T-cell (primary cell): ENCODE measurements at regions not wholly inside any gene's neighbourhood (a gene's known extent, or its start where the extent isn't known, plus 50 kb on each side); places are given as distances from the start of the nearest gene placed in this dataset.

ENCODE experiments used
- ATAC-seq, 4 experiments: fragments of 200-7000 bp in 3 of 4; fragments of 150-1000 bp in 1 of 4; cut with Tn5 transposase; replicated peaks in 1 of 4; 1 replicate in 3 of 4; 2 replicates in 1 of 4; pipeline ENCODE4 v1.10.0; 2021; ENCODE audit warnings: moderate library complexity in 3 of 4, mild to moderate bottlenecking in 2 of 4, moderate number of reproducible peaks in 1 of 4
- CTCF ChIA-PET, 2 donors: fragments of 300-600 bp; sonication (Branson Sonifier 250); formaldehyde crosslinking; loops; one replicate each; lab custom pipeline; 2022; ENCODE audit warnings: antibody characterized with exemption in 2 of 2; lab: Charles Lee
- POLR2A ChIA-PET, 2 donors: fragments of 300-600 bp; sonication (Branson Sonifier 250); formaldehyde crosslinking; loops; one replicate each; lab custom pipeline; 2022; ENCODE audit warnings: antibody characterized with exemption in 2 of 2; lab: Charles Lee
- DNase-seq, 35 experiments: peaks; one replicate each; pipeline versions ENCODE4 v3.0.0 to v3.0.0-alpha.2; 2013 to 2023
- H3K27ac ChIP-seq: one replicate; pipeline ENCODE4 v1.5.1; 2013; ENCODE audit warnings: low read length
- H3K27me3 ChIP-seq, 2 experiments: replicated peaks in 1 of 2; 1 replicate in 1 of 2; 2 replicates in 1 of 2; pipeline versions ENCODE4 v1.6.1 to v1.7.0; 2013; ENCODE audit warnings: low read length in 1 of 2, mixed read lengths in 1 of 2; ENCODE audit not compliant: control insufficient read depth in 2 of 2, insufficient read depth in 2 of 2; ENCODE audit errors: extremely low read depth in 1 of 2
- H3K36me3 ChIP-seq, 2 donors: 1 replicate in 1 of 2; 2 replicates in 1 of 2; pipeline versions ENCODE4 v1.6.1 to v1.7.0; 2013; ENCODE audit warnings: low read length in 1 of 2; ENCODE audit not compliant: control insufficient read depth in 2 of 2, insufficient read depth in 1 of 2; ENCODE audit errors: extremely low read depth in 1 of 2
- H3K4me1 ChIP-seq, 2 experiments: 1 replicate in 1 of 2; 2 replicates in 1 of 2; pipeline versions ENCODE4 v1.6.1 to v1.7.0; 2013; ENCODE audit warnings: low read length in 2 of 2, mixed read lengths in 1 of 2; ENCODE audit not compliant: insufficient read depth in 2 of 2, control insufficient read depth in 1 of 2; ENCODE audit errors: extremely low read depth in 1 of 2
- H3K4me3 ChIP-seq, 2 donors: 1 replicate in 1 of 2; 2 replicates in 1 of 2; pipeline versions ENCODE4 v1.5.1 to v1.7.0; 2013; ENCODE audit warnings: mild to moderate bottlenecking in 2 of 2, low read length in 1 of 2, moderate library complexity in 1 of 2; ENCODE audit not compliant: control insufficient read depth in 1 of 2; ENCODE audit errors: extremely low read depth in 1 of 2
- H3K9me3 ChIP-seq: 2 replicates; pipeline ENCODE4 v1.7.0; 2013
- H3K27ac Mint-ChIP-seq, 2 donors: one replicate each; pipeline ENCODE4 v1.8.0; 2020 to 2021; ENCODE audit warnings: mild to moderate bottlenecking in 2 of 2, mixed read lengths in 2 of 2
- H3K27me3 Mint-ChIP-seq, 2 donors: one replicate each; pipeline ENCODE4 v1.8.0; 2021 to 2022; ENCODE audit warnings: mixed read lengths in 2 of 2
- H3K36me3 Mint-ChIP-seq: one replicate; pipeline ENCODE4 v1.8.0; 2021; ENCODE audit warnings: mixed read lengths
- H3K4me1 Mint-ChIP-seq, 3 donors: one replicate each; pipeline ENCODE4 v1.8.0; 2020 to 2022; ENCODE audit warnings: mixed read lengths in 3 of 3, mild to moderate bottlenecking in 1 of 3
- H3K4me3 Mint-ChIP-seq, 3 donors: one replicate each; pipeline ENCODE4 v1.8.0; 2020 to 2022; ENCODE audit warnings: mild to moderate bottlenecking in 3 of 3, mixed read lengths in 3 of 3, moderate library complexity in 3 of 3
- H3K9me3 Mint-ChIP-seq, 3 donors: one replicate each; pipeline ENCODE4 v1.8.0; 2020 to 2022; ENCODE audit warnings: mixed read lengths in 3 of 3
- WGBS: methylation state at CpG from one replicate; pipeline ENCODE4 v1.1.5; 2013; ENCODE audit warnings: missing lambda C conversion rate; ENCODE audit not compliant: insufficient coverage; 5-methylcytosine and 5-hydroxymethylcytosine counted together

GRCh38 chr2:150076281-150076680 lies 411.2 kb downstream of the RND3 start:
- no peaks in the 10 kb centered on the region for H3K4me1 Mint-ChIP-seq
- H3K4me3 Mint-ChIP-seq = no peak overlapping the region
- WGBS = no CpG with 5 or more reads among the region's 1 CpG
- Histone ChIP-seq H3K36me3 (no peaks in the 10 kb centered on the region), H3K4me3 (no peak overlapping the region), H3K4me1 (no peaks in the 10 kb centered on the region), H3K27ac (no peak overlapping the region), H3K27me3 (no peaks in the 10 kb centered on the region), H3K9me3 (no peaks in the 10 kb centered on the region)
- ChIA-PET POLR2A (interaction anchor here in 1 of 2 donors (0.6 kb wide), 2 partner anchors 206 to 922 kb away, joined by 3 read pairs; no protein-coding TSS in a partner anchor), CTCF (no interaction called here)
- ATAC-seq (no peak), DNase-seq (no peak)
- H3K27me3 Mint-ChIP-seq = no peaks in the 10 kb centered on the region
- peaks cover 6 to 16% (median 9%) of the 10 kb centered on the region in 3 donors for H3K9me3 Mint-ChIP-seq
- no peak overlapping the region for H3K27ac Mint-ChIP-seq
- no peaks in the 10 kb centered on the region for H3K36me3 Mint-ChIP-seq

- Mint-ChIP-seq H3K36me3 (no peaks in the 10 kb centered on the region), H3K4me1 (no peaks in the 10 kb centered on the region), H3K27me3 (no peaks in the 10 kb centered on the region), H3K9me3 (peaks cover 4 to 14% (median 9%) of the 10 kb centered on the region in 3 donors), H3K27ac (no peak overlapping the region), H3K4me3 (no peak overlapping the region)
- H3K27me3 ChIP-seq = no peaks in the 10 kb centered on the region
- no peak overlapping the region for H3K27ac ChIP-seq
- no peak overlapping the region for H3K4me3 ChIP-seq
- CTCF ChIA-PET = no interaction called here
- DNase-seq (no peak), ATAC-seq (no peak)
- H3K4me1 ChIP-seq = no peaks in the 10 kb centered on the region
- POLR2A ChIA-PET = interaction anchor here in 1 of 2 donors (0.6 kb wide), 2 partner anchors 205 to 923 kb away, joined by 3 read pairs; no protein-coding TSS in a partner anchor
- WGBS = 100% methylated on average over 1 of the region's 2 CpGs
- no peaks in the 10 kb centered on the region for H3K36me3 ChIP-seq
- H3K9me3 ChIP-seq = no peaks in the 10 kb centered on the region
Measured at GRCh38 chr2:150075831-150076230, 411.6 kb downstream of the RND3 start.

GRCh38 chr2:150066490-150066889 lies 421.0 kb downstream of the RND3 start:
- no peak overlapping the region for H3K27ac Mint-ChIP-seq
- WGBS = no CpG with 5 or more reads among the region's 1 CpG
- DNase-seq (no peak), ATAC-seq (no peak)
- ChIA-PET CTCF (interaction anchor here in 1 of 2 donors (0.6 kb wide), 2 partner anchors 11 to 492 kb away, joined by 3 read pairs; no protein-coding TSS in a partner anchor), POLR2A (no interaction called here)
- H3K4me3 Mint-ChIP-seq = no peak overlapping the region
- no peaks in the 10 kb centered on the region for H3K27me3 ChIP-seq
- no peaks in the 10 kb centered on the region for H3K27me3 Mint-ChIP-seq
- no peaks in the 10 kb centered on the region for H3K36me3 ChIP-seq
- no peaks in the 10 kb centered on the region for H3K4me1 ChIP-seq
- H3K36me3 Mint-ChIP-seq = no peaks in the 10 kb centered on the region
- no peaks in the 10 kb centered on the region for H3K9me3 ChIP-seq
- H3K4me1 Mint-ChIP-seq = no peaks in the 10 kb centered on the region
- peaks cover 0 to 4% (median 0%) of the 10 kb centered on the region in 3 donors for H3K9me3 Mint-ChIP-seq
- H3K4me3 ChIP-seq = no peak overlapping the region
- H3K27ac ChIP-seq = no peak overlapping the region

- ChIA-PET CTCF (no interaction called here), POLR2A (no interaction called here)
- 96% methylated on average over 4 of the region's 6 CpGs for WGBS
- Histone ChIP-seq H3K27me3 (no peaks in the 10 kb centered on the region), H3K4me3 (no peak overlapping the region), H3K36me3 (no peaks in the 10 kb centered on the region), H3K9me3 (no peaks in the 10 kb centered on the region), H3K4me1 (no peaks in the 10 kb centered on the region), H3K27ac (no peak overlapping the region)
- ATAC-seq = no peak
- Mint-ChIP-seq H3K4me1 (no peaks in the 10 kb centered on the region), H3K36me3 (no peaks in the 10 kb centered on the region), H3K9me3 (peaks cover 0 to 4% (median 0%) of the 10 kb centered on the region in 3 donors), H3K27me3 (no peaks in the 10 kb centered on the region), H3K4me3 (no peak overlapping the region), H3K27ac (no peak overlapping the region)
- no peak for DNase-seq
Measured at GRCh38 chr2:150063931-150064548, 423.4 kb downstream of the RND3 start.

GRCh38 chr2:150063432-150063889 lies 424.0 kb downstream of the RND3 start:
- Mint-ChIP-seq H3K4me3 (no peak overlapping the region), H3K36me3 (no peaks in the 10 kb centered on the region), H3K27me3 (no peaks in the 10 kb centered on the region), H3K27ac (no peak overlapping the region), H3K9me3 (peaks cover 0 to 4% (median 0%) of the 10 kb centered on the region in 3 donors), H3K4me1 (no peaks in the 10 kb centered on the region)
- no peaks in the 10 kb centered on the region for H3K27me3 ChIP-seq
- H3K27ac ChIP-seq = no peak overlapping the region
- H3K4me3 ChIP-seq = no peak overlapping the region
- CTCF ChIA-PET = no interaction called here
- POLR2A ChIA-PET = no interaction called here
- DNase-seq (no peak), ATAC-seq (no peak)
- H3K9me3 ChIP-seq = no peaks in the 10 kb centered on the region
- no peaks in the 10 kb centered on the region for H3K4me1 ChIP-seq
- no peaks in the 10 kb centered on the region for H3K36me3 ChIP-seq
- 90% methylated on average over 2 of the region's 2 CpGs for WGBS

- Mint-ChIP-seq H3K36me3 (no peaks in the 10 kb centered on the region), H3K4me1 (no peaks in the 10 kb centered on the region), H3K4me3 (no peak overlapping the region), H3K9me3 (peaks cover 0 to 4% (median 0%) of the 10 kb centered on the region in 3 donors), H3K27me3 (no peaks in the 10 kb centered on the region), H3K27ac (no peak overlapping the region)
- CTCF ChIA-PET = no interaction called here
- POLR2A ChIA-PET = no interaction called here
- ATAC-seq (no peak), DNase-seq (no peak)
- WGBS = 67% methylated on average over 3 of the region's 3 CpGs
- no peak overlapping the region for H3K4me3 ChIP-seq
- no peak overlapping the region for H3K27ac ChIP-seq
- H3K27me3 ChIP-seq = no peaks in the 10 kb centered on the region
- H3K36me3 ChIP-seq = no peaks in the 10 kb centered on the region
- H3K9me3 ChIP-seq = no peaks in the 10 kb centered on the region
- H3K4me1 ChIP-seq = no peaks in the 10 kb centered on the region
Measured at GRCh38 chr2:150062416-150062815, 425.1 kb downstream of the RND3 start.
